K562 (cell line): ENCODE measurements at regions not wholly inside any gene's neighbourhood (a gene's known extent, or its start where the extent isn't known, plus 50 kb on each side); places are given as distances from the start of the nearest gene placed in this dataset.

ENCODE experiments used
- CBX3 ChIP-seq, 2 experiments: IDR thresholded peaks; 1 replicate in 1 of 2; 2 replicates in 1 of 2; pipeline ENCODE4 v1.6.1; 2012; ENCODE audit warnings: inconsistent platforms in 2 of 2, low read length in 2 of 2, borderline replicate concordance in 1 of 2, control low read depth in 1 of 2
- MEIS2 ChIP-seq: fragments of 450-650 bp; IDR thresholded peaks from 2 replicates; pipeline ENCODE4 v1.6.1; 2014; ENCODE audit warnings: mild to moderate bottlenecking; ENCODE audit not compliant: partially characterized antibody
- TF ChIP-seq, protein P1 (sequence below), 2 experiments: fragments of 450-650 bp; formaldehyde crosslinking in 1 of 2; IDR thresholded peaks; 2 replicates each; pipeline versions ENCODE4 v1.4.0 to v1.6.1; 2014 to 2020; ENCODE audit warnings: mild to moderate bottlenecking in 2 of 2, borderline replicate concordance in 1 of 2, low read depth in 1 of 2

DNA sequence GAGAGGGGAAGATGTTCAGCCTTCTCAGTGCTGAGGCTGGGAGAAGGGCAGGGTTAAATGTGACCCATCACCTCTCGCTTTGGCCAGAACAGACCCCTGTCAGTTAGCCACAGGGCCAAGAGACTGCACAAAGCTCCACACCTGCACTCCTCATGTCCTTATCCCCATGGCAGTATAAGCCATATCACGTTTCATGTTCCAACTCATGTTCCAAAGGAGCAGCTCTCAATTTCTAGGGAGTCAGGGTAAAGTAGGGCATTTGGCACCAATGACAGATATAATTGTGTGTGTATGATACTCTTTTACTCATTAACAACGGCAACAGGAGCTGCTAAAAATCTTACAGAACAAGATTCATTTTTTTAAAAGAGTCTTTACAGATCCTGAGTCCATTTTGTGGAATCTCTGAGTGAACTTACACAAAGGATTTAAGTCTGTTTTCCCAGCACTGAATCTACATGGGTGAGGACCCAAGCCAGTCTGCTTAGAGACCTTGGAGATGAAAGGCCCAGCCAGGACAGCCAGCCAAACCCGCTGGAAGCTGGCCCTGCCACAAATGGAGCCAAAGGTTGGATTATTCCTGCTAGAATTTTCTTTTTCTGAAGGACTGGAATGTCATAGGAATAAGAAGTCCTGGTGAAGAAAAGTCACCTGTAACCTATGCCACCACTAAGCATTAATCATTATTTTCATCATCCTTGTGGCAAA lies 129.1 kb upstream of the SMAD1 start (continued):
- TF ChIP-seq, protein P1, sequence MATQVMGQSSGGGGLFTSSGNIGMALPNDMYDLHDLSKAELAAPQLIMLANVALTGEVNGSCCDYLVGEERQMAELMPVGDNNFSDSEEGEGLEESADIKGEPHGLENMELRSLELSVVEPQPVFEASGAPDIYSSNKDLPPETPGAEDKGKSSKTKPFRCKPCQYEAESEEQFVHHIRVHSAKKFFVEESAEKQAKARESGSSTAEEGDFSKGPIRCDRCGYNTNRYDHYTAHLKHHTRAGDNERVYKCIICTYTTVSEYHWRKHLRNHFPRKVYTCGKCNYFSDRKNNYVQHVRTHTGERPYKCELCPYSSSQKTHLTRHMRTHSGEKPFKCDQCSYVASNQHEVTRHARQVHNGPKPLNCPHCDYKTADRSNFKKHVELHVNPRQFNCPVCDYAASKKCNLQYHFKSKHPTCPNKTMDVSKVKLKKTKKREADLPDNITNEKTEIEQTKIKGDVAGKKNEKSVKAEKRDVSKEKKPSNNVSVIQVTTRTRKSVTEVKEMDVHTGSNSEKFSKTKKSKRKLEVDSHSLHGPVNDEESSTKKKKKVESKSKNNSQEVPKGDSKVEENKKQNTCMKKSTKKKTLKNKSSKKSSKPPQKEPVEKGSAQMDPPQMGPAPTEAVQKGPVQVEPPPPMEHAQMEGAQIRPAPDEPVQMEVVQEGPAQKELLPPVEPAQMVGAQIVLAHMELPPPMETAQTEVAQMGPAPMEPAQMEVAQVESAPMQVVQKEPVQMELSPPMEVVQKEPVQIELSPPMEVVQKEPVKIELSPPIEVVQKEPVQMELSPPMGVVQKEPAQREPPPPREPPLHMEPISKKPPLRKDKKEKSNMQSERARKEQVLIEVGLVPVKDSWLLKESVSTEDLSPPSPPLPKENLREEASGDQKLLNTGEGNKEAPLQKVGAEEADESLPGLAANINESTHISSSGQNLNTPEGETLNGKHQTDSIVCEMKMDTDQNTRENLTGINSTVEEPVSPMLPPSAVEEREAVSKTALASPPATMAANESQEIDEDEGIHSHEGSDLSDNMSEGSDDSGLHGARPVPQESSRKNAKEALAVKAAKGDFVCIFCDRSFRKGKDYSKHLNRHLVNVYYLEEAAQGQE (IDR thresholded peaks at IDR 0.05; ENCODE audit: borderline replicate concordance): no peak
- TF ChIP-seq, protein P1 (CRISPR knock-in tag; IDR thresholded peaks at IDR 0.05; ENCODE audit: low read depth): no peak
- no peak for TF ChIP-seq MEIS2
- no peak for TF ChIP-seq CBX3 (IDR thresholded peaks at IDR 0.05; ENCODE audit: borderline replicate concordance in 1 of 2, low read length in 2 of 2)
